HT1080 (cell line): ENCODE measurements at regions not wholly inside any gene's neighbourhood (a gene's known extent, or its start where the extent isn't known, plus 50 kb on each side); places are given as distances from the start of the nearest gene placed in this dataset.
A peak's percentile ranks its signal among the peaks of the same experiment; 100 is the strongest.

Experiments used
- DNase-seq: peaks from one replicate; pipeline ENCODE4 v3.0.0-alpha.2; 2015; ENCODE audit warnings: low read depth

DNA sequence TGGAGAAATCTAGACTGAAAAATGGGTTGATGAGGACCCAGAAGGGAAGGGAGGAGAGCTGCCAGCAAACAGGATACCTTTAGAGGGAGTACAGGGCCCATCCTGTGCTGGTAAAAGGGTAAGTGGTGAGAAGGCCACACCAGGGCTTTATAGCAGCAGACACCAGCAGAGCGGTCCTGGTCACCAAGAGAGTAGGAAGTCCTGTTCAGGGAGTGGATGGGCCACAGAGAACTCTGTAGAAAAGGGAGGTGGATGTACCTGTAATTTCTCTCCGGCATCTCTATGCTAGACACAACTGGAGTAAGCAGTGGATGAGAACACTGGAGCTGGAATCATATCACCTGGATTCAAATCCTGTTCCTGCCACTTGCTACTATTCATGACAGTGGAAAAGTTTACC lies 867.2 kb downstream of the CCSER2 start:
- no peak for DNase-seq

DNA sequence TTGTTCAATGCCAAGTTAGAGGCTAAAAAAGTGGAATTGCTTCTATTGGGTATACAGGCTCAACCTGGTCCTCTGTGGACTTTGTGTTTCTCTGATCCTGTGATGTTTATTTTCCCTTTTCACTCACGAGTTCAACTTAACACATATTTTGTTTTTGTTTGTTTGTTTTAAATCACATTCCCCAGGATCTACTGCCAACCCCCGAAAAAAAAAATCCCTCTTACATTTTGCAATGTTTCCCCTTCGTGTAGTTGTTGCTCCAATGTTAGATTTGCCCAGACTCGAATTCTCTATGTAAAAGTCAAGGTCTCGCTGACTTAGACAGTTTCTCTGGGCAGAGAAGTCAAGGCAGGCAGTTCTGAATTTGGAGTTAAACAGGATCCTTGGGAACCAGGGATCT lies 876.4 kb downstream of the CCSER2 start:
- DNase-seq = no peak

DNA sequence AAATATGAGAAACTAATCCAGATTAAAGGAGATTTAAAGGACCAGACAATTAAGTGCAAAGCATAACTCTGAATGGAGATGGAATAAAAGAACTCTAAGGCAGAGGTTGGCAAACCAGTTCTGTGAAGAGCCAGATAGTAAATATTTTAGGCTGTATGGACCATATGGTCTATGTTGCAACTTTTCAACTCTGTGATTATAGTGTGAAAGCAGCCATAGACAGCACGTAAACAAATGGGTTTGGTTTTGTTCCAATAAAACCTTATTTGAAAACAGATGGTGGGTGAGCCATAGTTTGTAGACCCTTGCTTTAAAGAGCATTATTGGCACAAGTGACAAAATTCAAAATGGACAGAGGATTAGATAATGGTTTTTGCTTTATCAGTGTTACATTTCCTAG lies 884.1 kb downstream of the CCSER2 start:
- DNase-seq = no peak

DNA sequence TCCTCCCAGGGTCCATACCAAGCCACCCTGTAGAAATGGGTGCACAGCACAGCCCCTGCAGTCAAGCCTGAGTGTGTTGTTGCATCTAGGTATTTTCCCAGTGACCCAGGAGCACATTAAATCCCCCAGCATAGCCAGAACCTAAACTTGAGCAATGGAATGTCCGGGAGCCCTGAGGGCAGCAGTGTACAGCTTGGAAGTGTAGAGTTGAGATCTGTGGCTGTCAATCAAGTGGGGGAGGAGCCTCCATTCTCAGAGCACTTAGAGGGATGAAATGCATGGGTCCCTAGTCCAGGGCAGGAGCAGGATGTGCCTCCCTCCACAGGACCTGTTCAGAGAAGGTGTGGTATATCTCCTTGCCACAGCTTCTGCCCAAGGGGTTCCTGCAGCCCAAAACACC lies 885.1 kb downstream of the CCSER2 start:
- DNase-seq = no peak

DNA sequence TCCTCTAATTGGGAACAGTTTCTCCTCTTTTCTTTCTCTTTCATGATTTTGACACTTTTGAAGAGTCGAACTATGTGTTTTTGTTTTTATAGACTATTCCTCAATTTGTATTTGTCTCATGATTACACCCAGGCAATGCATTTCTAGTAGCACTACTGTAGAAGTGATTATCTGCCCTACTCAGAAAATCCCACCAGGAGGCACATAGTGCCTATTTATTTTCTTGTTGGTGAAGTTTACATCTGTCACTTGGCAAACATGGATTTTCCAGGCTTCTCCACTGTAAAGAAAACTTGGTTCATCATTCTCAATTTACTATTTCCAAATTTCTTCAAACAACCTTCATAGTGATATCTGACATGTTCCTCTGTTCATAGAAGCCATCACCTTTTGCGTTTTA lies 893.9 kb downstream of the CCSER2 start:
- DNase-seq = no peak

DNA sequence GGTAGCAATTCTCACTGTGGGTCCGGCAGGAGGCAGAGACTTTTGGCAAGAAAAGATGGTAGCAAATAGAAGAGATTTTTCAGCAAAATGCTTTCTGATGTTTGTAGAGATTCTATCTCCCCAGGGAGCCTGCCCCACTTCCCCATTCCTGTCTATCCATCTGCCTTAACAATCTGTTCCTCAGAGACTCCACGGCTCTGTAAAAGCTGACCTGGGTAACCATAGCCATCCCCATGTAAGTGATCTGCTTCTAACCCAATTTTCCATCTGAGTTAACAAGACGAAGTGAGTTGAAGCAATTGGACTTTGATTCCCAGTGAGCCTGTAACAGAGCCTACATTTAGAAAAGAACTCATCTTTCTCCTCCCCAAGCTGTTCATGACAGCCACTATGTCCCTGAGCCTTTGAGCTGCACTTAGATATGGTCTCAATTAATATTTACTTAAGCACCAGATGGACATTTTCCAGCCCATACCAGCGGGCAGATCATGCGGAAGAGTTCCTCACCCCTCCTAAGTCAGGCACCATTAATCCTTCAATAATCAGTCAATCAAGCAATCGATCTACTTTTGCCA lies 896.1 kb downstream of the CCSER2 start:
- no peak for DNase-seq

DNA sequence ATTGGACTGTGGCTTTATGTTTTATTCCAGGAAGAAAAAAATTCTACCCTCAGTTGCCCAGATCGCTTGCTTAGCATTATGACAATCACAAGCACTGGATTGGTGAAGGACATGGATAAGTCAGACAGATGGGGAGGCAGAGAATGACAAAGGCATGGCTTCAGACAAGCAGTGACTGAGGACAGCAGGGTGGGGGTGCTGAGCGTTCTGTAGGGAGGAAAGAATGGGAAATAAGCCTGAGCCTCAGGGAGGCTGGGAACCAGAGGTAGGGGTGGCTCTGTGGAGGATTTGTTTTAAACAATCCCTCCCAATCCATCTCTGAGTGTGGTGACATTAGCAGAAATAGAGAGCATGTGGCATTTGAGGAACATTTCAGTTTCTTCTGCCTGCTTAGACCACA lies 896.9 kb downstream of the CCSER2 start:
- no peak for DNase-seq

DNA sequence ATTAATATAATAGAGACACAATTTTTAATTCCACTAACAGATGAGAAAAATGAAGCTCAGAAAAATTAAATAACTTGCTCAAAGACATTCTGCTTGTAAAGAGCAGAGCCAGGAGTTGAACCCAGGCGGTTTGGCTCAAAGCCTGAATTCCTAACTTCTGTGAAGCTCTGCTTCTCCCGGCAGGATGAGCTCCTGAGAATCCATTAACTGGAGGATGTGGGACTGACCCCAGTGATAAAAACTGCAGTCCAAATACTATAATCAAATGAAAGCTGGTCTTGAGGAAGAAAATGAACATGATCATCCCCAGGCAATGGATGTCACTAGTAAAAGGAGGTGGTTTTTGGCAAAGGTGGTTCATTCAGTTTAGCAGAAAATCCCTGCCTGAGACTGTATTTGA lies 898.2 kb downstream of the CCSER2 start:
- no peak for DNase-seq

DNA sequence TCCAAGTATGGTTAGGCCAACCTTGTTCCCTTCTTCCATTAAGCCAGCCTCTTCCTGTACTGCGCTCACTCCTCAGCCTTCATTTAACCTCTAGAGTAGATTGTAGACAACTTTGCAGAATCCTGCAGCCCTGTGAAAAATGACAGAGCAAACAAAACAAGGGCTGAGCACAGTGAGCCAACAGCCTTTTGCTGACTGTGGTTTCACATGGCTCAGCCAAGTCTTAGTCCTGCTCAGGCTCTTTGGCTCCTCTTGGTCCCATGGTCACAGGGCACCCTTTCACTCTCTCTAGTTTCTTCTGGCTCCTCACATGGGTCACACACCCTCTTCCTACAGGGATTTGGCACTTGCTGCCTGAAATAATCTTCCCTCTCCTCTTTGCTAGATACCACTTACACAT lies 900.3 kb downstream of the CCSER2 start:
- DNase-seq = no peak

DNA sequence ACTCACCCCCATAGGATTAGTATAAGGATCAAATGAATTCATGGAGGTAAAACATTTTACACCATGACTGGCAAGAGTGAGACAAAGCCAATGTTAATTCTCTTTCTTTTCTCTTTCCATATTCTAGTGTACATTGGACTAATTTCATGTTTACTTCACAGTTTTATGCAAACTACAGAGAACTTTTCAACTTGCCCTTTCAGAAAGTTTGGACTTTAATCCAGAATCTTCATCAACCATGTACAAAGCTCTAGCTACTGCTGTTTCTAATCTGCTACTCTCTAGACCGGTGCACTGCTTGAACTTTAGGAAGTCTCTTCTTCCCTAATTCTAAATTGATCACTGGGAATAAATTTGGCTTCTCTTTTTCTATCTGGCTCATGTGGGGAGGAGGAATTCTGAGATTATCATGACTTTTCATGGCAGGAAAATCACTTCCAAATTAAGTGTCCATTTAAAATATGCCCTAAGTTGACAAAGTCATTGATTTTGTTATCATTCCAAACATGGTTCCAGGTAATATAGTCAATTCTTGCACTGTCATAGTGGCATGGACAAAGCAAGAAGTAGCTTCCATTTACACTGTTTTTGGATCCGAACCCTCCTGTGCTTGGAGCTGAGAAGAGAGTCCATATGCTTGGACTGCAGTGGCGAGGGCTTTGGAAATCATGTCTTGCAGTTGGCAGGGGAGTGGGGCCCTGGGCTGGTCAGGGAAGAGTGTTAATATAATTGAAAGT lies 903.3 kb downstream of the CCSER2 start:
- DNase-seq = no peak

DNA sequence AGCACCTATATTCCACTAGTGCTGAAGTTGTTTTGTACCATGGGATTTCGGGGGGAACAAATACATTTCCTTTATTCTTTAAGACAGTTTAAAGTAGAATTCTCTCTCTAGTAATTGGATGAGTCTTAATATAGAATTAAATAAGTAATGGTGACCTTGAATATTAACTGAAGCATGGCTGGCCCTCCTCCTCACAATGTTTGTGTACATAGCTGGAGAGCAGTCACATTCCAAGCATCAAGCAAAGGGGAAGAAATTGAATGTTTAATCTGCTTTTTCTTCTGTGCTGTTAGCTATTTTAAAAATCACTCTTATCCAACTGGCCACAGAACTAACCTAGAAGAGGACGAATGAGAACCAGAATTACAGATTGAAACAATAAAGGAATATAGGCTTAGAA lies 906.9 kb downstream of the CCSER2 start:
- DNase-seq = no peak

DNA sequence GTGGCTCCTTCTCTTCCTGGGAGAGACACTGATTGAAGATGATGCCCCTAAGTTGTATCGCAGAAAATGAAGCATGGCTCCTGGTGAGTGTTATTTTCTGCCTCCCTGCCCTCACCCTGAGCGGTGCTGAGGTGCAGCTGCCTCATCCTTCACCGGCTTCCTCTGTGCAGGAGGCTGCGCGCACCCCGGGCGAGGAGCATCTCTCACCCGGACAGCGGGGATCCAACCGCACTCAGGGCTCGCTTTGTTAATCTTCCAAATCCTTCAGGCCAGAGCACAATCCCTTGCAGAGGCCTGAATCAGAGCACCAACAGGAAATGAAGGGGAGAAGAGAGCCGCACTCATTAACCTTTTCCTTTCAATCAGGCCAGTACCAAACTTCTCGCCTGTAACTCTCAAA lies 910.3 kb downstream of the CCSER2 start:
- DNase-seq = no peak

DNA sequence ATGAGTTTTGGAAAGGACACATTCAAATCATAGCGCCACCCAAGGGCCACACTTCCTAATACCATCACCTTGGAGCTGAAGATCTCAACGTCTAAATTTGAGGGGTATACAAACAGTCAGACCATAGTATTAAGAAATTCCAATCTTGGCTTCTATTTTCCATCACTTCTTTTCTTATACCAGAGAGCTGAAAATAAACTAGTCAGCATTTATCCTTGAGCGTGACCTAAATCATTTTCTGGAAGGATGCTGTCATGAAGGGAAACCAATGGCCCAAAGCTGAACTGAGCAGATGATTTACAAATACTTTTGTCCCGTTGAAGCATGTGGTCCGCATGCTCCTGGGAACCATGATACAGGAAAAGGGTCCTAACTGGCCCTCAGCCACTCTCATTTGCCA lies 921.9 kb downstream of the CCSER2 start:
- DNase-seq = no peak

DNA sequence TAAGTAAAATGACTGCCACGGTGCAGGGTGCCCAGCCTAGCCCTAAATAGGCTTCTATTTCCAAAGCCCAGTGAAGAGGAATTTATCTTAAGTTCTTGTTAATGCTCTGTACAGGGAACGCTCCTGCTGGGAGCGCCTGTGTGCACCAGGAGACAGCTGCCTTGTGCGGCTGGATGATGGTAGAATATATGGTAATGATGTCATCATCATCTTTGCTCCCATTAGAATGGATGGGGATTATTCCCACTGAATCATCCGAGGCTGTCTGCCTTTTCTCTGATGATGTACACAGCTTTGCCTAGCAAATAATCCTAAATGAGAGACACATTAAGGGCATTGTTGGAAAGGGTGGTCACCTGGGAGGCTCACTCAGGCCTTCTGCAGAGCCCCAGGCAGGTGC lies 928.1 kb downstream of the CCSER2 start:
- no peak for DNase-seq

DNA sequence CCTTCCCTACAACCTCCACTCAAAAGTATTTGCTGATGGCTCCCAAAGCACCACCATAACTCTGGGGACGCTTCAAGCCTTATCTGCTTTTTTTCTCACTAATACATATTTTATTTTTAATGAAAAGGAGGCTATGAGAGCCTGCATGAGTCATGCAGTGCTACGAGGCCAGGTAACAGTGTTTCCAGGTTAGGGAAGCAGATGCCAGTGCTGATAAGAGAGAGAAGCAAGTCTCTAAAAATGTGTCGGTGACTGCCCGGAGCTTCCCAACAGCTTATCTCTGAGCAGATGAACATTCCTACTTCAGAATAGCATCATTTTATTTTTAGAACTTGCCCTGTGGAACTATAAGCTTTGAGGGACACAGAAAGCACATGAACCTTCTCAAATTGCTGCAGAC lies 931.5 kb downstream of the CCSER2 start:
- DNase-seq = no peak

DNA sequence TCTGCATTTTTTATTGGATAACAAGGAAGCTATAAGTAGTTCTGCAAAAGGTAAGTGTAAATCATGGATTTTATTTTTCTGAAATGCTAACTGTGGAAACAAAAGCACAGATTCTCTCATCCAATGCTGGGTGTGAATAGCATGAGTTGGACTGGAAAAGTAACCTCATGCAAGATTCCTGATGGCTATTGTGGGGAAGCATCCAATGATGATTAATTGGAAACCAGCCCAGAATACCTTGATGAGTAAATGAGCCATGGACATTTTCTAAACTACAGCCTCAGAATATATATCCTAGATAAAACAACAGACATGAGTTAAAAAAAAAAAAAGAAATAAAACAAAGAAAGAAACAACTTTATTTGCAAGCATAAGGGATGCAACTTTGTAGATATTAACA lies 934.6 kb downstream of the CCSER2 start:
- DNase-seq = no peak

DNA sequence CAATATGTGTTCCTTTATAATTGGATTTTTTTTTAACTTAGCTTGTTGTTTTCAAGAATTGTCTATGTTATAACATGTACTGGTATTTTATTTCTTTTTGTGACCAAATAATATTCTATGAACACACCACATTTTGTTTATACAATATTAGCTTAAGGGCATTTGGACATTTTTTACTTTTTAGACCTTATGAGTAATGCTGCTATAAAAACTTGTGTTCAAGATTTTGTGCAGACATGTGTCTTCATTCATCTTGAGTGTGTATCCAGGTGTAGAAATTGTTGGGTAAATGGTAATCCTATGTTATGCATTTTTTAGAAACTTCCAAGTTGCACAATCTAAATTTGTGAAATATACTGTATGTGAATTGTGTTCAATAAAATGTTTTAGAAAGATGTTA lies 936.7 kb downstream of the CCSER2 start:
- DNase-seq = no peak

DNA sequence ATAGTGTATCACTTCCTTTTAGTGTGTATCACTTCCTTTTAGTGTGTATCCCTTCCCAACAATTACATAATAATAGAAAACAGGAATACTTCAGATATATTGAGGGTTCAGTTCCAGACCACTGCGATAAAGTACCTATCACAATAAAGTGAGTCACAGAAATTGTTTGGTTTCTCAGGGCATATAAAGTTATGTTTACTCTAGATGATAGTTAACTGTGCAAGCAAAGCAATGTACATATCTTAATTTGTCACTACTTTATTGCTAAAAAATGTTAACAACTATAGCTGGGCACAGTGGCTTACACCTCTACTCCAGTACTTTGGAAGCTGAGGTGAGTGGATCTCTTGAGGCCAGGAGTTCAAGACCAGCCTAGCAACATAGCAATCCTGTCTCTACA lies 938.4 kb downstream of the CCSER2 start:
- DNase-seq = no peak

DNA sequence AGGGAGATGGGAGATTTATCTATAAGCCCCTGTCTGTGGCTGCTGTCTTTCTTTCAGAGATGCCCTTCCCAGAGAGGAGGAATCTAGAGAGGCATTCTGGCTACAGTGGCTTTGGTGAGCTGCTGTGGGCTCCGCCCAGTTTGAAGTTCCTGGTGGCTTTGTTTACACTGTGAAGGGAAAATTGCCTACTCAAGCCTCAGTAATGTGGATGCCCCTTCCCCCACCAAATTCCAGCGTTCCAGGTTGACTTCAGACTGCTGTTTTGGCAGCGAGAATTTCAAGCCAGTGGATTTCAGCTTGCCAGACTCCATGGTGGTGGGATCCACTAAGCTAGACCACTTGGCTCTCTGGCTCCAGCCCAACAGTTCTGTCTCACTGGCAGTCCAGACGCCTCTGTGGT lies 951.6 kb downstream of the CCSER2 start:
- DNase-seq = peak; percentile 27

DNA sequence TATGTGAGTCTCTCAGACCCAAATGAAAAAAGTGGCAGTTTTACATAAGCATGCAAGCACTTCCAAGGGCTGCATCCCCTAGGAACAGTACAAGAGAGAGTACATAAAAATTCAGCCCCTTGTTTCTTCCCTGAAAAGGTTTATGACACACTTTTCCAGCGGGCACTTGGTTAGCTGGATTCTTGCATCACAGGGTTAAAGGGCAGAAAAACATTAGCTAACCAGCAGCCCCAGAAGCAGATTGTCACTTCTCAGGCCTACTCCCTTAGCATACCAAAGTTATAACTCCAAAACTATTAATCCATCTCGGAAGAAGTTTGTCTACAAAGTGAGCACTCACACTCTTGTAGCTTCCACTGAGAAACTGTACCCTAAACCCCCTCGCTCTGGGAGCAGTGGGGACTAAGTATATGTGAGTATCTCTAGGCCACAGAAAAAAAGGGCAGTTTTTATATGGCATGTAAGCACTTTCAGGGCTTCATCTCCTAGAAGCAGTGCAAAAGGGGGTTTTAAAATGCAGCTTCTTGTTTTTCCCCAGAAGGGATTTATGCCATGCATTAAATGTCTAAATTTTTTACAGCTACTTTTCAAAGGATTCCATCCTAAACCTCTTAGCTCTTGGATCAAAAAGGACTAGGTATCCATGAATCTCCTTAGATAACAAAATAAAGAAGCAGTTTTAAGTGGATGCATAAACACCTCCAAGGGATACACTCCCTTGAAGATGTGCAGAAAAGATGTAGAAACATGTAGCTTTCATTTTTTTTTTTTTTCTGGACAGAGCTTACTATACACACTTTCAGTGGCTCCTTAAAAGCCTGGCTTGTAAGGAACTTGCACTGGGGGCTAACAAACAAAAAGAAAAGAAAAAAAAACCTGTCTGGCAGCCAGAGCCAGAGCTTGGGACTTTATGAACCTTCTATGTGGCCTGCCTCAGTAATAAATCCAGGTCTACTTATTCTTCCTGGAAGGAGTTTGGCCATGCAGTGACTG lies 956.7 kb downstream of the CCSER2 start:
- DNase-seq = no peak

DNA sequence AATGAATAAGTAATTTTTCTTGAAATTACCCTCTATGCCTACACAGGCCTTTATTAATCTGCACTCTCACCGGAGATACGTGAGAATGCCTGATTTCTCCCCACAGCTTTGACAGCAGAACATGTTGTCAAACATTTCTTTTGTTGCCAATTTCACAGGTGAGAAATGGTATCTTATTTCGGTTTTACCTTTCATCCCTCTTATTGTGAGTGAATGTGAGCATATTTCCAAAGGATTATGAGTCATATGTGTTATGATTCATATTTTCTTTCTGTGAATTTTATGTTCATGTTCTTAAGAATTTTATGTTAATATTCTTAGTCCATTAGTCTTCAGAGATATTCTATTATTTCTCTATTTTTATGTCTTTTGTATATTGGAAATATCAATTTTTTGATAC lies 965.1 kb downstream of the CCSER2 start:
- DNase-seq = no peak

DNA sequence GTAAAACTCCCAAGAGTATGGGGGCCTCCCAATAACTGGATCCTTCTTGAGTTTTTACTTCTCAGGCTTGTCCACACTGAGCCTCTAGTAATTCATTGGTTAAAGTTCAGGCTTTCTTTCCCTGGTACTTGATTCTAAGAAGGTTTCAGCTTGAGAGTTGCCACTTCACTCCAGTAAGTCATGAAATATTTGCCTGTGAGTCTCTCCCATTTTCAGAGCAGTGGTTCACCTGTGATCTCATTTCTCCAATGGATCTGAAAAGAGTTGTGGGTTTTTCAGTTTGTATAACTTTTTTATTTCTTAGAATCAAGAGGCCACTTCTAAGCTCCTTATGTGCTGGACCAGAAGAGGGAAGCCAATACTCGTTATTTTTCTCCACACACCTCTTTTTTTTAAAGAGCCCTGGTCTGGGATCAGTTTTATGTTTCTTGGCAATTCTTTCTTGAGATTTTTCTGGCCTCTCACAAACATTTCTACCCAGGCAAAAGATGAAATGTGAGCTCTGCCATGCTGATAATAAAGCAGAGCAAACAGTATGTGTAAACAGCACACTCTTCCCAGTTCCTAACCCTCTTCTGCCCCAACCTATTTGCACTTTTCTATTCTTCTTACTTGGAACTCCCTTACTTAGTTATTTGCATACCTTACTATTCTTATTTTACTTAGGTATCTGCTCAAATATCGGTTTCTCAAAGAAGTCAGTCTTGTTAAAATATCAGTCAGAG lies 983.4 kb downstream of the CCSER2 start:
- DNase-seq = no peak
